ENCODE measurements at regions not wholly inside any gene's neighbourhood (a gene's known extent, or its start where the extent isn't known, plus 50 kb on each side); places are given as distances from the start of the nearest gene placed in this dataset.

GRCh38 chr6:79385893-79386292, 151.3 kb downstream of the LCA5 start:
- no peak overlapping the region for H3K4me3 ChIP-seq (ENCODE audit: low read depth, low read length, poor library complexity, severe bottlenecking)
- no peaks in the 10 kb centered on the region for H3K4me1 ChIP-seq (ENCODE audit: insufficient read depth, low read length, poor library complexity, severe bottlenecking)
- intact Hi-C loops (cut with micrococcal nuclease; ENCODE audit: unreplicated experiment), result no loop called here
- CTCF ChIA-PET, result no interaction called here
- TF ChIP-seq CTCF (conservative IDR thresholded peaks at IDR 0.05; ENCODE audit: low read depth, low read length) (no peak), EZH2 (IDR thresholded peaks at IDR 0.05; ENCODE audit: borderline replicate concordance, low read depth, low read length, poor library complexity, severe bottlenecking) (no peak)
- H3K27me3 ChIP-seq (replicated peaks; ENCODE audit: insufficient read depth, low read depth, low read length, poor library complexity), result no peaks in the 10 kb centered on the region
- no TSS peak for BruUV-seq (replicated peaks)
- no peak overlapping the region for H3K27ac ChIP-seq (ENCODE audit: low read depth, low read length, poor library complexity, severe bottlenecking)
- H3K36me3 ChIP-seq (ENCODE audit: insufficient read depth, low read length, poor library complexity, severe bottlenecking), result no peaks in the 10 kb centered on the region
- no peaks in the 10 kb centered on the region for H3K9me3 ChIP-seq (ENCODE audit: low read depth, low read length, poor library complexity, severe bottlenecking)
- no peak for DNase-seq (ENCODE audit: low spot score)
- POLR2A ChIA-PET (ENCODE audit: low non-redundant PET), result interaction anchor here (0.7 kb wide), 1 partner anchor 524 kb away, joined by 3 read pairs; no protein-coding TSS in a partner anchor

- Histone ChIP-seq H3K4me1 (ENCODE audit: insufficient read depth, low read length, poor library complexity, severe bottlenecking) (no peaks in the 10 kb centered on the region), H3K4me3 (ENCODE audit: low read depth, low read length, poor library complexity, severe bottlenecking) (no peak overlapping the region), H3K27me3 (replicated peaks; ENCODE audit: insufficient read depth, low read depth, low read length, poor library complexity) (no peaks in the 10 kb centered on the region), H3K9me3 (ENCODE audit: low read depth, low read length, poor library complexity, severe bottlenecking) (no peaks in the 10 kb centered on the region), H3K36me3 (ENCODE audit: insufficient read depth, low read length, poor library complexity, severe bottlenecking) (no peaks in the 10 kb centered on the region), H3K27ac (ENCODE audit: low read depth, low read length, poor library complexity, severe bottlenecking) (no peak overlapping the region)
- no peak for DNase-seq (ENCODE audit: low spot score)
- no peak for TF ChIP-seq EZH2 (IDR thresholded peaks at IDR 0.05; ENCODE audit: borderline replicate concordance, low read depth, low read length, poor library complexity, severe bottlenecking)
- TF ChIP-seq CTCF (conservative IDR thresholded peaks at IDR 0.05; ENCODE audit: low read depth, low read length), result no peak
- ChIA-PET CTCF (no interaction called here), POLR2A (ENCODE audit: low non-redundant PET) (interaction anchor here (0.7 kb wide), 1 partner anchor 524 kb away, joined by 3 read pairs; no protein-coding TSS in a partner anchor)
- intact Hi-C loops (cut with micrococcal nuclease; ENCODE audit: unreplicated experiment), result no loop called here
- BruUV-seq (replicated peaks), result no TSS peak
These were observed 150.9 kb upstream of the HMGN3 start for GRCh38 chr6:79385333-79385732.

GRCh38 chr6:79384845-79385244, 150.4 kb upstream of the HMGN3 start:
- no peak overlapping the region for H3K4me3 ChIP-seq (ENCODE audit: low read depth, low read length, poor library complexity, severe bottlenecking)
- CTCF ChIA-PET, result no interaction called here
- no peak overlapping the region for H3K27ac ChIP-seq (ENCODE audit: low read depth, low read length, poor library complexity, severe bottlenecking)
- TF ChIP-seq EZH2 (IDR thresholded peaks at IDR 0.05; ENCODE audit: borderline replicate concordance, low read depth, low read length, poor library complexity, severe bottlenecking) (no peak), CTCF (conservative IDR thresholded peaks at IDR 0.05; ENCODE audit: low read depth, low read length) (no peak)
- no peaks in the 10 kb centered on the region for H3K9me3 ChIP-seq (ENCODE audit: low read depth, low read length, poor library complexity, severe bottlenecking)
- H3K4me1 ChIP-seq (ENCODE audit: insufficient read depth, low read length, poor library complexity, severe bottlenecking), result no peaks in the 10 kb centered on the region
- intact Hi-C loops (cut with micrococcal nuclease; ENCODE audit: unreplicated experiment), result no loop called here
- BruUV-seq (replicated peaks), result no TSS peak
- POLR2A ChIA-PET (ENCODE audit: low non-redundant PET), result no interaction called here
- H3K27me3 ChIP-seq (replicated peaks; ENCODE audit: insufficient read depth, low read depth, low read length, poor library complexity), result no peaks in the 10 kb centered on the region
- DNase-seq (ENCODE audit: low spot score), result no peak
- H3K36me3 ChIP-seq (ENCODE audit: insufficient read depth, low read length, poor library complexity, severe bottlenecking), result no peaks in the 10 kb centered on the region

Data from A673 (cell line).